ENCODE measurements at regions not wholly inside any gene's neighbourhood (a gene's known extent, or its start where the extent isn't known, plus 50 kb on each side); places are given as distances from the start of the nearest gene placed in this dataset.

DNA sequence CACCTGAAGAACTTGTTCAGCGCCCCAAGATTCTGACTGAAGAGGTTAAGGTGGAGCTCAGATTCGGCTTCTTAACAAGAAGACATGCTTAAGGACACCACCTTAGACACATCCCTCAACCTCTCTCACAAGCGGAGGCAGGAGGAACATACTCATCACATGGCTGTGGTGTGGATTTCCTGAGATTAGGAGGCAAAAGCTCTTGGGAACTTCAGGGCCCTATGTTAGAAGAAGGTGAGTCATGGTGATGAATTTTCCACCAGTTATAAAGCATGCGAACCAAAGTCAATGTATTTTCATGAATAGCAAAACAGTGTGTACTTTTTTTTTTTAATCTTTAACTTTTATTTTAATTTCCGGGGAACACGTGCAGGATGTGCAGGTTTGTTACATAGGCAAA lies 212.2 kb upstream of the SUCLG2 start:
- TF ChIP-seq EZH2 (IDR thresholded peaks at IDR 0.05) (no peak), POLR2AphosphoS5 (IDR thresholded peaks at IDR 0.05; ENCODE audit: borderline replicate concordance, low read depth, low read length) (no peak), FOXP2 (optimal IDR thresholded peaks at IDR 0.05; ENCODE audit: control extremely low read depth, extremely low read length, insufficient read depth) (no peak)
